ENCODE measurements at regions not wholly inside any gene's neighbourhood (a gene's known extent, or its start where the extent isn't known, plus 50 kb on each side); places are given as distances from the start of the nearest gene placed in this dataset.
A peak's percentile ranks its signal among the peaks of the same experiment; 100 is the strongest.

- TF ChIP-seq POLR2A (IDR thresholded peaks at IDR 0.05) (no peak), CTCF (IDR thresholded peaks at IDR 0.05) (no peak)
These were observed 854.0 kb downstream of the LRRIQ3 start for GRCh38 chr1:73343947-73344346.

GRCh38 chr1:73333847-73334503 lies 864.0 kb downstream of the LRRIQ3 start:
- H3K27me3 ChIP-seq = no peaks in the 10 kb centered on the region
- no peak overlapping the region for H3K27ac ChIP-seq
- no peak overlapping the region for H3K4me3 ChIP-seq
- H3K4me1 ChIP-seq = no peaks in the 10 kb centered on the region
- peaks cover 0 to 42% (median 24%) of the 10 kb centered on the region in 12 donors for H3K9me3 ChIP-seq
- no peak for DNase-seq
- no peak for TF ChIP-seq POLR2A (IDR thresholded peaks at IDR 0.05)
- TF ChIP-seq CTCF (IDR thresholded peaks at IDR 0.05) = no peak
- 53 to 62% (median 55%) methylated on average over 1 of the region's 1 CpG for WGBS, 4 donors
- no peaks in the 10 kb centered on the region for H3K36me3 ChIP-seq
- no peak for ATAC-seq
- intact Hi-C loops (cut with DNase I) = no loop called here

More at GRCh38 chr1:73343947-73344346, 854.0 kb downstream of the LRRIQ3 start:
- H3K9me3 ChIP-seq = no peaks in the 10 kb centered on the region
- no peaks in the 10 kb centered on the region for H3K27me3 ChIP-seq
- no peaks in the 10 kb centered on the region for H3K4me1 ChIP-seq
- no peak overlapping the region for H3K27ac ChIP-seq
- no peaks in the 10 kb centered on the region for H3K36me3 ChIP-seq
- no peak for DNase-seq
- intact Hi-C loops (cut with DNase I) = no loop called here
- no peak overlapping the region for H3K4me3 ChIP-seq
- no peak for ATAC-seq
- 81 to 100% (median 89%) methylated on average over 1 to 3 of the region's 3 CpGs; no CpG with 5 or more reads in 1 of the 4 donors for WGBS, 4 donors

GRCh38 chr1:73331726-73332125 lies 866.2 kb downstream of the LRRIQ3 start:
- H3K27ac ChIP-seq = no peak overlapping the region
- H3K4me3 ChIP-seq = no peak overlapping the region
- no peaks in the 10 kb centered on the region for H3K4me1 ChIP-seq
- no peaks in the 10 kb centered on the region for H3K36me3 ChIP-seq
- intact Hi-C loops (cut with DNase I) = no loop called here
- DNase-seq = no peak
- 79 to 88% (median 83%) methylated on average over 1 of the region's 1 CpG for WGBS, 4 donors
- TF ChIP-seq POLR2A (IDR thresholded peaks at IDR 0.05) (no peak), CTCF (IDR thresholded peaks at IDR 0.05) (no peak)
- no peak for ATAC-seq
- H3K9me3 ChIP-seq = peaks cover 0 to 44% (median 26%) of the 10 kb centered on the region in 12 donors
- no peaks in the 10 kb centered on the region for H3K27me3 ChIP-seq

- peaks cover 0 to 51% (median 34%) of the 10 kb centered on the region in 12 donors for H3K9me3 ChIP-seq
- no peaks in the 10 kb centered on the region for H3K4me1 ChIP-seq
- peak in 1 of 5 donors; percentile 38 for DNase-seq
- H3K4me3 ChIP-seq = no peak overlapping the region
- 77 to 100% (median 92%) methylated on average over 1 to 3 of the region's 3 CpGs for WGBS, 4 donors
- H3K27ac ChIP-seq = no peak overlapping the region
- intact Hi-C loops (cut with DNase I) = no loop called here
- H3K27me3 ChIP-seq = no peaks in the 10 kb centered on the region
- no peak for ATAC-seq
- H3K36me3 ChIP-seq = no peaks in the 10 kb centered on the region
- no peak for TF ChIP-seq POLR2A (IDR thresholded peaks at IDR 0.05)
- TF ChIP-seq CTCF (IDR thresholded peaks at IDR 0.05) = no peak
These were observed 870.0 kb downstream of the LRRIQ3 start for GRCh38 chr1:73327998-73328397.

Measured in heart left ventricle (tissue), 16 donors.